ENCODE measurements at regions not wholly inside any gene's neighbourhood (a gene's known extent, or its start where the extent isn't known, plus 50 kb on each side); places are given as distances from the start of the nearest gene placed in this dataset.

DNA sequence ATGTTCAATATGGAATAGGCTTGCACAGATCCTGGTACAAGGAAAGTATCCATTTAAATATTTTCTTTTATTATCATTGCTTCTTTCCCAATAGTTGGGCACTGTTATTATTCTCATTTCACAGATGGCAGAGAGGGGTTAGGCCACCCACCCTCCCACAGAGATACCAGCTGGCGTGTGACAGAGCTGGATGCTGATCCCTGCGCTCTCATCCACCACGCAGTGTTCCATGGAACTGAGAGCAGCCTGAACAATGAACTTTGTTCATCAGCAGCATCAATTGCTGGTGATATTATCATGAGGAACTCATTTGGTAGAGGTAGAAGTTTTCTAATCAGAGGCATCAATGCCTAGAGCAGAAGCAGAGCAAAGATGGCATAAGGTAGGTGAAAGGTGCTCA is 227.9 kb downstream of the ESM1 start:
- TF ChIP-seq POLR2A (IDR thresholded peaks at IDR 0.05; ENCODE audit: low read depth, low read length) = no peak
- no peak for TF ChIP-seq POLR2AphosphoS5 (IDR thresholded peaks at IDR 0.05; ENCODE audit: low read depth, low read length)

All from GM12892 (cell line).